Esophagus muscularis mucosa (tissue), 4 donors: ENCODE measurements at regions not wholly inside any gene's neighbourhood (a gene's known extent, or its start where the extent isn't known, plus 50 kb on each side); places are given as distances from the start of the nearest gene placed in this dataset.

Experiments used
- EP300 ChIP-seq: sonication (generic); formaldehyde crosslinking; IDR thresholded peaks from one replicate; pipeline ENCODE4 v1.6.1; 2017; ENCODE audit warnings: antibody characterized with exemption
- POLR2A ChIP-seq: fragments of 450-650 bp; IDR thresholded peaks from one replicate; pipeline ENCODE4 v1.6.1; 2017; ENCODE audit warnings: antibody characterized with exemption, moderate library complexity, mild to moderate bottlenecking, low read depth
- POLR2AphosphoS5 ChIP-seq, 2 donors: sonication (generic); formaldehyde crosslinking; IDR thresholded peaks; one replicate each; pipeline ENCODE4 v1.6.1; 2017; ENCODE audit warnings: antibody characterized with exemption in 2 of 2
- TF ChIP-seq, protein P1 (sequence below), 3 experiments: fragments of 200-600 bp in 2 of 3; fragments of 450-650 bp in 1 of 3; sonication (generic) in 2 of 3; IDR thresholded peaks; one replicate each; pipeline ENCODE4 v1.5.1; 2017 to 2019; ENCODE audit warnings: antibody characterized with exemption in 3 of 3, mild to moderate bottlenecking in 2 of 3, moderate library complexity in 1 of 3

DNA sequence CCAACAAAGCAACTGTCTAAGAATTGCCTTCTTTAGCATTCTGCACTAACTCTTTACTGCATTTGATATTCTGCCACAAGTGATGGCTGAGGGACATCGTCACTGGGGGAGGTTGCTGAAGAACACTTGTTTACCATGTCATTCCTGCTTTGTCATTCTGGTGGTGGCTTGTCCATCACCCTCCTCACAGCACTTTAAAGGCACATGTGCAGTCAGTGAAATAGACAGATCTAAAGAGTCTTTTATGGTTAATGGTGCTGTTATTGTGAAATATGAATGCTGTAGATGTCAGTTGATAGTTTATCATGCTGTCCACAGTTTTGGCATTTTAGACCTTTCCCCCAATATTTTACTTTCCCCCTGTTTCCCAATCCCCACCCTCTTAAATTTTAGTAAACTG lies 120.9 kb upstream of the TSC22D1 start:
- TF ChIP-seq POLR2A (no peak), POLR2AphosphoS5 (IDR thresholded peaks at IDR 0.05) (no peak), EP300 (no peak)
- TF ChIP-seq, protein P1, sequence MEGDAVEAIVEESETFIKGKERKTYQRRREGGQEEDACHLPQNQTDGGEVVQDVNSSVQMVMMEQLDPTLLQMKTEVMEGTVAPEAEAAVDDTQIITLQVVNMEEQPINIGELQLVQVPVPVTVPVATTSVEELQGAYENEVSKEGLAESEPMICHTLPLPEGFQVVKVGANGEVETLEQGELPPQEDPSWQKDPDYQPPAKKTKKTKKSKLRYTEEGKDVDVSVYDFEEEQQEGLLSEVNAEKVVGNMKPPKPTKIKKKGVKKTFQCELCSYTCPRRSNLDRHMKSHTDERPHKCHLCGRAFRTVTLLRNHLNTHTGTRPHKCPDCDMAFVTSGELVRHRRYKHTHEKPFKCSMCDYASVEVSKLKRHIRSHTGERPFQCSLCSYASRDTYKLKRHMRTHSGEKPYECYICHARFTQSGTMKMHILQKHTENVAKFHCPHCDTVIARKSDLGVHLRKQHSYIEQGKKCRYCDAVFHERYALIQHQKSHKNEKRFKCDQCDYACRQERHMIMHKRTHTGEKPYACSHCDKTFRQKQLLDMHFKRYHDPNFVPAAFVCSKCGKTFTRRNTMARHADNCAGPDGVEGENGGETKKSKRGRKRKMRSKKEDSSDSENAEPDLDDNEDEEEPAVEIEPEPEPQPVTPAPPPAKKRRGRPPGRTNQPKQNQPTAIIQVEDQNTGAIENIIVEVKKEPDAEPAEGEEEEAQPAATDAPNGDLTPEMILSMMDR (IDR thresholded peaks at IDR 0.05): no peak
